Esophagus squamous epithelium (tissue), 4 donors: ENCODE measurements at regions not wholly inside any gene's neighbourhood (a gene's known extent, or its start where the extent isn't known, plus 50 kb on each side); places are given as distances from the start of the nearest gene placed in this dataset.

Experiments
- CTCF ChIP-seq, 6 experiments: fragments of 450-650 bp in 4 of 6; fragments of 200-600 bp in 2 of 6; sonication (generic) in 2 of 6; IDR thresholded peaks; one replicate each; pipeline ENCODE4 v1.5.1; 2016 to 2019; ENCODE audit warnings: antibody characterized with exemption in 6 of 6, mild to moderate bottlenecking in 4 of 6, moderate library complexity in 4 of 6
- POLR2A ChIP-seq, 4 donors: fragments of 450-650 bp; IDR thresholded peaks; one replicate each; pipeline ENCODE4 v1.6.1; 2017; ENCODE audit warnings: antibody characterized with exemption in 4 of 4, mild to moderate bottlenecking in 4 of 4, moderate library complexity in 3 of 4

GRCh38 chr5:28143519-28143918 is 1105.1 kb upstream of the CDH9 start:
- no peak for TF ChIP-seq POLR2A (IDR thresholded peaks at IDR 0.05)
- TF ChIP-seq CTCF (IDR thresholded peaks at IDR 0.05), result no peak
